ENCODE measurements at regions not wholly inside any gene's neighbourhood (a gene's known extent, or its start where the extent isn't known, plus 50 kb on each side); places are given as distances from the start of the nearest gene placed in this dataset.
A peak's percentile ranks its signal among the peaks of the same experiment; 100 is the strongest.

DNA sequence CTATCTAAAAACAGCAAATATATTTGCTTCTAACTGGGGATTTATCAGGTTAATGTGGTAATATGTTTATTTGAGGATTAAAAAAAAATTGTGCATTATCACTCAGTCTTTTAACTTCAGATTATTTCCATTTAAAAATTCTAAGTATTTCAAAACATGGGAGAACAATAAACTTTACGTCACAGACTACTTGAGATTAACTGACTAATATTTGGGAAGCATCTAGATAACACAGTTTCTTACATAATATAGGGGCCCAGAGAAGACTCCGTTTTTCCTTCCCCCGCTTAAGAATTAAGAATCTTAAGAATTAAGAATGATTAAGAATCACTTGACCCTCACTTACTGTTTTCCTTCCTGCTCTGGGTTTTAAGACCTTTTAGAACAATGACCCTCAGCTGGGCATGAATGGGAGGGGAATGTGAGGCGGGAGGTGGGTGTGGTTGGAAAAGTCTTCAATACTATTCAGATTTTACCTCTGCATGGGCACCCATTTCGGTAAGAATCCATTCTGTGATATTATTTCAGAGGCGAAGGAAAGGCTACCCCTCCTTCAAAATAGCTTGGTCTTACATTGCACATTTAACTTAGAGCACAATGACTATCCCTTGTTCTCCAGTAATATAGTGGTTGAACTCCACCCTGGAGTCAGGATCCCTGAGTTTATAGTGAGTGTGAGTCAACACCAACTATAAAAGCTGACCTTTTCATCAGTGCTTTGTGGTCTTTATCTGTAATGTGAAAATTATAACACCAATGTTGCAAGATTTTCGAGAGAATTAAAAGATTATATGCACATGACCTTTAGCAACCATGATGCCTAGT is 821.3 kb downstream of the USP25 start:
- peaks cover 6% of the 10 kb centered on the region for H3K4me1 Mint-ChIP-seq (ENCODE audit: unreplicated experiment)
- TF ChIP-seq, protein P1, sequence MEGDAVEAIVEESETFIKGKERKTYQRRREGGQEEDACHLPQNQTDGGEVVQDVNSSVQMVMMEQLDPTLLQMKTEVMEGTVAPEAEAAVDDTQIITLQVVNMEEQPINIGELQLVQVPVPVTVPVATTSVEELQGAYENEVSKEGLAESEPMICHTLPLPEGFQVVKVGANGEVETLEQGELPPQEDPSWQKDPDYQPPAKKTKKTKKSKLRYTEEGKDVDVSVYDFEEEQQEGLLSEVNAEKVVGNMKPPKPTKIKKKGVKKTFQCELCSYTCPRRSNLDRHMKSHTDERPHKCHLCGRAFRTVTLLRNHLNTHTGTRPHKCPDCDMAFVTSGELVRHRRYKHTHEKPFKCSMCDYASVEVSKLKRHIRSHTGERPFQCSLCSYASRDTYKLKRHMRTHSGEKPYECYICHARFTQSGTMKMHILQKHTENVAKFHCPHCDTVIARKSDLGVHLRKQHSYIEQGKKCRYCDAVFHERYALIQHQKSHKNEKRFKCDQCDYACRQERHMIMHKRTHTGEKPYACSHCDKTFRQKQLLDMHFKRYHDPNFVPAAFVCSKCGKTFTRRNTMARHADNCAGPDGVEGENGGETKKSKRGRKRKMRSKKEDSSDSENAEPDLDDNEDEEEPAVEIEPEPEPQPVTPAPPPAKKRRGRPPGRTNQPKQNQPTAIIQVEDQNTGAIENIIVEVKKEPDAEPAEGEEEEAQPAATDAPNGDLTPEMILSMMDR (conservative IDR thresholded peaks at IDR 0.05) = no peak
- H3K4me3 Mint-ChIP-seq = no peak overlapping the region
- no peak overlapping the region for H3K27ac Mint-ChIP-seq
- peaks cover 16% of the 10 kb centered on the region for H3K36me3 Mint-ChIP-seq
- DNase-seq (ENCODE audit: extremely low spot score, unreplicated experiment) = no peak
- peaks cover 5% of the 10 kb centered on the region for H3K9me3 Mint-ChIP-seq
- H3K27me3 Mint-ChIP-seq = no peaks in the 10 kb centered on the region

DNA sequence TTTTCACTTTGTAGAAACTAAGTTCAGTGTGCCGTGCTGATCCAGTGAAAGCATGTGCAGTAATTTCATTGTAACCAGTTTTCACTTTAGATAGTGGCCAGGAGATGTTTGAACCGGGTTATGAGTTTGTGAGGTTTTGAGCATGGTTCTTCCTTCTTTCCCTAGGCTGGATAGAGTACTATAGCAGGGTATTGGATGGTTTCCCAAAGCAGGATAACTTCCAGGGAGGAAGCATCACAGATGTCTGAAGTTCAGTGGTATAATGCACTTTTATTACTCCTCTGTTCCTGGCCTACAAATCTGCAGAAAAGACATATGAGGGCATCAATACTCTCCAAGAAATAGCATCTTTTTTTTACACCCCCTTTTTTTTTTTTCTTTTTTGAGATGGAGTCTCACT is 823.1 kb downstream of the USP25 start:
- DNase-seq (ENCODE audit: extremely low spot score, unreplicated experiment) = no peak
- no peak overlapping the region for H3K4me3 Mint-ChIP-seq
- no peaks in the 10 kb centered on the region for H3K27me3 Mint-ChIP-seq
- peaks cover 14% of the 10 kb centered on the region for H3K4me1 Mint-ChIP-seq (ENCODE audit: unreplicated experiment)
- TF ChIP-seq, protein P1 (conservative IDR thresholded peaks at IDR 0.05) = no peak
- H3K36me3 Mint-ChIP-seq = peaks cover 27% of the 10 kb centered on the region
- peaks cover 16% of the 10 kb centered on the region for H3K9me3 Mint-ChIP-seq
- H3K27ac Mint-ChIP-seq = no peak overlapping the region

DNA sequence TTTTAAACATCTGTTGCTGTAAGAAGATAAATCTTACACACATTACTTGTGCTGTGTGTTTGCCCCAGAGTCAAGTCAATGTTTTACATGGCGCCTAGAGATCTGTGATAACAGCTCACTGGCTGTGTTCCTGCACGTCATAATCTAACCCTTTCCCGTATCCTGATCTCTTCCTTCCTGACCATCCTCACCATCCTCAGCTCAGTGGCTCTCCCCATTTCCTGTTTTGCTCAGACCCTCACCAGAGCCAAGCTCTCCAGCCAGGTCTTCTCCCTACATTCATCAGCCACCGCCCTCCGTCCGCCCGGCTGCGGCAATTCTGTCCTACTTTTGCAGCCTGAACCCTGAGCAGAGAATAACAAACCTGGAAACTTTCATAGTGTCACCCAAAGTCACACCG is 824.7 kb downstream of the USP25 start:
- TF ChIP-seq, protein P1 (conservative IDR thresholded peaks at IDR 0.05) = no peak
- H3K4me1 Mint-ChIP-seq (ENCODE audit: unreplicated experiment) = peaks cover 14% of the 10 kb centered on the region
- H3K36me3 Mint-ChIP-seq = peaks cover 29% of the 10 kb centered on the region
- DNase-seq (ENCODE audit: extremely low spot score, unreplicated experiment) = no peak
- H3K27me3 Mint-ChIP-seq = no peaks in the 10 kb centered on the region
- H3K4me3 Mint-ChIP-seq = no peak overlapping the region
- H3K9me3 Mint-ChIP-seq = peaks cover 18% of the 10 kb centered on the region
- H3K27ac Mint-ChIP-seq = no peak overlapping the region

DNA sequence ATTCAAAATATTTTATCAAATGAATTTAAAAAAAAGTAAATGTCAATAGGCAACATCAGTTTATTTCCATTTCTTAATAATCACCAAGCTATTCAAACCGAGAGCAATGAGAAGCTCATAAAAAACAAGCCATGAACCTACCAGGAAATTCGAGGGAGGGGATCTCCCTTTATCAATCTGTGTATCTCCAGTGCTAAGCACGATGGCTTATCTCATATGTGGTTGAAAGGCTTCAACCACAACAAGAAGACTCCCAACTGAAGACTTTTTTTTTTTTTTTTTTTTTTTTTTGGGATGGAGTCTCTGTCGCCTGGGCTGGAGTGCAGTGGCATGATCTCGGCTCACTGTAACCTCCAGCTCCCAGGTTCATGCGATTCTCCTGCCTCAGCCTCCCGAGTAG is 833.3 kb downstream of the USP25 start:
- Mint-ChIP-seq H3K27ac (no peak overlapping the region), H3K27me3 (no peaks in the 10 kb centered on the region), H3K4me1 (ENCODE audit: unreplicated experiment) (peaks cover 19% of the 10 kb centered on the region), H3K9me3 (no peaks in the 10 kb centered on the region), H3K36me3 (no peaks in the 10 kb centered on the region), H3K4me3 (no peak overlapping the region)
- TF ChIP-seq, protein P1 (conservative IDR thresholded peaks at IDR 0.05) = no peak
- DNase-seq (ENCODE audit: extremely low spot score, unreplicated experiment) = no peak

DNA sequence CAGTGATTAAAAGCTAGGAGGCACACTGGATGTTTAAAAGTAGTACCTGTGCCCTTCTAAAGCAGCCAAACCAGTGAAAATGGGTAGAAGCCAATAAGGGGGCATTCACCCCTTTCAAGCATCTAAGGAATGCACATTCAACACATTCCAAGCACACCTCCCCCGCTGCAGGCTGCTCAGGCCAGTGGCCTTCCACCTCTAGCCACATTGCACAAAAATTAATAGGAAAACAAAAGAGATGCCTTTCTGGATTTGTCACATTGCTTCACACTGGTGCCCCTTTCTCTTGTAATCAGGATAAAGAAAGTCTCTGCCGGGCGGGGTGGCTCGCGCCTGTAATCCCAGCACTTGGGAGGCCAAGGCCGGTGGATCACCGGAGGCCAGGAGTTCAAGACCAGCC is 834.0 kb downstream of the USP25 start:
- Mint-ChIP-seq H3K36me3 (peaks cover 3% of the 10 kb centered on the region), H3K27ac (peak overlapping the region; percentile 46), H3K9me3 (no peaks in the 10 kb centered on the region), H3K27me3 (no peaks in the 10 kb centered on the region), H3K4me1 (ENCODE audit: unreplicated experiment) (peaks cover 24% of the 10 kb centered on the region), H3K4me3 (no peak overlapping the region)
- TF ChIP-seq, protein P1 (conservative IDR thresholded peaks at IDR 0.05) = no peak
- DNase-seq (ENCODE audit: extremely low spot score, unreplicated experiment) = no peak

Measured in type B pancreatic cell (in vitro differentiated cells).